ENCODE measurements at regions not wholly inside any gene's neighbourhood (a gene's known extent, or its start where the extent isn't known, plus 50 kb on each side); places are given as distances from the start of the nearest gene placed in this dataset.

DNA sequence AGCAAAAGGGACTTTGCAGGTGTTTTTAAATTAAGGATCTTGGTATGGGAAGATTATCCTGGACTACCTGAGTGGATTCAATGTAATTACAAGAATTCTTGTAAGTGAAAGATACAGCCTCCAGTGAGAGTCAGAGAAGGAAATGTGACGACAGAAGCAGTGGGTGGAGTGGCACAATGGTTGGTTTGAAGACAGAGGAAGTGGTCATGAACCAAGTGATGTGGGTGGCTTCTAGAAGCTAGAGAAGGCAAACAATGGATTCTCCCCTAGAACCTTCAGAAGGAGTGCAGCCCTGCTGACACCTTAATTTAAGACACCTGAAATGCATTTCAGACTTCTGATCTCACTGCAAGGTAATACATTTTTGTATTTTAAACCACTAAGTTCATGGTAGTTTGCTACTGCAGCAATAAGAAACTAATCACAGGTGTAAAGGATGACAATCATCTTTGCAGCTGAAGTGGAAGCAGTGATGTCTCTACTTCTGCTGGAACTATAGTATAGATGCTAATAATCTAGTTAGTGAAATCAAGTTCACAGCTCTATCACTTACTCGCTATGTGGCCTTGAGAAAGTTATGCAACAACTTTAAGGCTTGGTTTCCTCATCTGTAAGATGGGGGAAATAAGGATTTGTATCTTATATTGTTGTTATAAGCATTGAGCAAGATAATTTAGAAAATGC is 403.4 kb upstream of the SUCLG2 start:
- DNase-seq, result no peak

DNA sequence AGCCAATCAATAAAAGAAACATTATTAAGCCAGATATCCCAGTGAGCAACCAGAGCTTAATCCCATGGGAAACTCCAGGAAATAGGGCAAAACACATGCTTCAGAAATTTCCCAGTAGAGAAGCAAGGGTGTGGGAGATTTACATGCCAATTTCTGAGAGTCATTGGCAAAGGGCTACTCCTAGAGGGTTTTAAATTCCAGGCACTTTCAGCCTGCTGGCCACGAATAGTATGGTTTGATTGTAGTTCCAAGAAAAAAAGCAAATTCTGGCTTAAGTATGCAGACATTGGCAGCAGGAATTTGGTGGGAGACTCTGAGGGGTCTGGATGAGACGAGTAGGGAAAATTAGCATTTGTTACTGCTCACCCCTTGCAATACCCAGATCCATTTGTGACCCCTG is 402.1 kb upstream of the SUCLG2 start:
- DNase-seq, result no peak

DNA sequence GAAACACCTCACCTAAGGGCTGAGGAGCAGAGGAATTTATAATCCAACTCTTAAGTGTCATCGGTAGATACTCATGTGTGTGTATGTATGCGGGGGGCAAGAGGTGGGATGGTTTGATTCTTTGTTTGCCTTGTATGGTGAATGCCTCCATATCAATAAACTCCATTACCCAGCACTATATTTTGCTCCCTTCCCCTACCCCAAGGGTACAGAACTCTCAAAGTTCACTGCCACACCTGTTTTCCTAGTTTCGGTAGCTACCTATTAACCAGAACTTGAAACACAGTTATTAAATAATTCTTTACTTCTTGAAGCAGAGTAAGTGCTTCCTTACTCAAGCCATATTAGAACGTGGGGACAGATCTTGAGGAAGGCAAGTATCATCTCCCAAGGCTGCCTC is 400.8 kb upstream of the SUCLG2 start:
- peak in 1 of 2 donors; percentile 8 for DNase-seq

DNA sequence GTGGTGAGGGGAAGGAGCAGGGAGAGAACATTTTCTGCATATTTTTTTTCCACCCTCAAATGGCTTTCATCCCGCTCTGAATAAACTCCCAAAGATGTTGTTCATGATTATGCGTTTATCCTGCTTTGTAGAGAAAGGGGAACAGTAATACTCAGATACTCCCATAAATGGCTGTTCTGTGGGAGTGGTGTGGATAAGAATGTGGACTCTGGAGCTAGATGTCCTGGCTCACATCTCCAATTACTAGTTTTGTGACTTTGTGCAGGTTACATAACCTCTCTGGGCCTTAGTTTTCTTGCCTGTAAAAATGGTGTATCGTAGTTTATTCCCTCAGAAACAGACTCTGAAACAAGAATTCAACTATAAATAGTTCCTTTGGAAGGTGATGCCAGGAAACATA is 395.4 kb upstream of the SUCLG2 start:
- DNase-seq, result no peak

DNA sequence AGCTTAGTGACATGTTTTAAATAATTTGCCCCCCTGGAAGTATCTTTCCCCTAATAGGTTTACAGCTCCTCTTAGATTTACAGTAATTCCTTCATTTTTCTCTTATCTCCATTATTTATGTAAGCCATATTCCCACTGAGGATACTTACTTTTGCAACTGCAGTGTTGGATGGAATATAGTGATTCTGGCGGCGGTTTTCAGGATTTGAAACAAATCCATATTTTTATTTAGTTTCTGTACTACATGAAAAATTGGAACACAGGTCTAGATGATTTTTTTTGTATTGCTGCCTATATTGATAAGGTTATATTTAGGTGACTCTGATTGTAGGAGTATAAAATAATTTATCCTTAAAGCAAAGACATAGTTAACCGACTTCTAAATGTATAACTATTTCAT is 391.6 kb upstream of the SUCLG2 start:
- DNase-seq, result no peak

DNA sequence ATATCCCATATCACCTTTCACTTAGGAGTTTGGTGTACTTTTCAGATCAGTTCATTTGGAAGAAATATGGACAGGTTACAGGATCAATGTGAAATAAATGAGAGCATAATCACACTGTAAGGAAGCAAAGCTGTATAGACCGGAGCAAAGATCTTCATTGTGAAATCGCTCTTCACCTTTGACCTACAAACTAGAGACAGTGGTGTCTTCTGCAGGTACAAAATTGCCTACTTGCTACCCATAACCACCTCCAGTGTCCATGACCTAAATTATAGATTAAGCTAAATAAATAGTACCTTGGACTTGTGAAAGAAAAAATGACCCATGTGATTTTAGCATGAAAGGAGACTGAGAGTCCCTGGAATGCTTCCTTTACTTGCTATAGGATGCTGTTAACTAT is 379.5 kb upstream of the SUCLG2 start:
- DNase-seq, result no peak

DNA sequence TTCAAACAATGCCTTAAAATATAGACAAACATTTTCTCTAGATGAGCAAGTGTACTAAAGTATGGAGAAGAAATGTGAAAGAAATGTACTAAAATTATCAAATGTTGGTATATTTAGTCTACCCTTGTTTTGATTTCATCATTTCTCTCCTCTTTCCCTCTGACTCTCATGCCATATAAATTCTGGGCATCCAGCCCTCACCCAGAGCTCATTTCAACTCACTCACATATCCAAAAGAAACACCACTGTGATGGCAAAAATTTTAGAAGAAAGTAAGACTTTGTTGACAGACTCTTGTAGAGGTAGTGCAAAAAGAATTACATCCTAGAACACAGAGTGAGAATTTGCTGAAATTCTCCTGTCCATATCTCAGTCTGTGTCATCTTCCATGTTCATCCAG is 377.8 kb upstream of the SUCLG2 start:
- no peak for DNase-seq

DNA sequence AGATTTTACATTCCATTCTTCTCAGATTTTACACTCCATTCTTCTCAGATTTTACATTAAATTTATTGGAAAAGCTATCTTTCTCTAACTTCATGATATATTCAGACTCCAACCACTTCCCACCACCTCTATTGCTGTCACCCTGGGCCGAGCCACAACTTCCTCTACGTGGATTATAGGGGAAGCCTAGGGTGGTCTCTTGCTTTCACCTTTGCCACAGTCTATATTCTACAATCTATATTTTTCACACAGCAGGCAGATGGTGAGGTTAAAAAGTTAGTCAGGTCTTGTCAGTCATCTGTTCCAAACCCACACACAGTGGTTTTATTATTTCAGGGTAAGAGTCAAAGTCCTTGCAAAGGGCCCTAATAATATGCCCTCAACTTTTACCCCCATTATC is 370.8 kb upstream of the SUCLG2 start:
- DNase-seq, result no peak

DNA sequence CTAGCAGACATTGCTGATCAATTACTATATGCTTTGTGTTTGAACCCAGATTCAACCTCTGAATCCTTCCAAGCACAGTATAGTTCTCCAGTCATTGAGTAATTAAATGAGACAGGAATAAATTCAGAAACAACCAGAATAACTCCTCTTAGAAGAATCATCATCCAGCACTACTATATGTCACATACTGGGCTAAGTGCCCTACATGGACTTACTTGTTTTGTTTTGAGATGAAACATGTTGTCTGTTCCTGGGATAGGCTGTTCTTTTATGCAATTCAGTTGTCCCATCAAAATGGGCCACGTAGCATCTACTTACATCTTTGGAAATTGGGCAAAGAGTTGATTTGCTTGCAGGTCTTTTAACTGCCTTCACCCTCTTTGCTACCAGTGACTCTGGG is 365.5 kb upstream of the SUCLG2 start:
- DNase-seq, result no peak

- no peak for DNase-seq
These were observed 363.9 kb upstream of the SUCLG2 start for GRCh38 chr3:68018275-68018674.

DNA sequence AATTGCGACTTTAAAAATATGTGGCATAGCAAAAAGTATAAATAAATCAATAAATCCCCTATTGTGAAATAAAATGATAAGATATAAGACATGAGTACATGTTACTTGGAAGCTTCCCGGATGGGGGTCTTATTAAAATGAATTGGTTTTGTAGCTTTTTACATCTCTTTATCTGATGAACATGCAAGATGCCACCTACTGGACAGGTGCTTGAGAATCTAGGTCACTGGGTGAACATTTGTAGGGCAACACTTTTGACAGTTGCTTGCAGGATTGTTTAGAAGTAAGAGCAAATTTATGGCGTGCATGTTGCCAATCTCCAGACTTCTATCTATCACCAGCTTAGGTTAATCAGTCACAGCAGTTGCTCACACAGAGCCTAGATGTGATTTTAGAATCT is 362.7 kb upstream of the SUCLG2 start:
- no peak for DNase-seq

- DNase-seq, result no peak
These were observed 355.5 kb upstream of the SUCLG2 start for GRCh38 chr3:68009900-68010299.

- DNase-seq, result no peak
These were observed 353.3 kb upstream of the SUCLG2 start for GRCh38 chr3:68007621-68008226.

GRCh38 chr3:68006646-68007045 is 352.2 kb upstream of the SUCLG2 start:
- DNase-seq, result no peak

- no peak for DNase-seq
These were observed 349.7 kb upstream of the SUCLG2 start for GRCh38 chr3:68004091-68004490.

- DNase-seq, result no peak
These were observed 343.9 kb upstream of the SUCLG2 start for GRCh38 chr3:67998281-67998680.

DNA sequence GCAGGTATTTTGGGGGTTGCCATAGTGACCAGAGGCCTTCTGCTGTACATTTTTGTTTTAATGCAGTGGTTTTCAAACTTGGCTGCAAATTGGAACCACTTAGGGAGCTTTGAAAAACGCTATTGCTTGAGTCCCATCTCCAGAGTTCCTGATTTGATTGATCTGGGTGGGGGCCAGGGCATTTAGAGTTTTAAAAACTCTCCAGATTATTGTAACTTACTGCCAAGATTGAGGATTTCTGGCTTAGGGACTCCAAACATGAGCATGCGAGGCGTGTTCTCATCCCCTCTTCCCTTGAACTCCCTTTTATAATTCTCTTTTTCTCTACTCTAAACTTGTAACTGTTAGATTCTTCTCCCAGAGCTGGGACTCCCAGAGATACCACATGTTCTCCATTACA is 340.8 kb upstream of the SUCLG2 start:
- DNase-seq, result no peak

DNA sequence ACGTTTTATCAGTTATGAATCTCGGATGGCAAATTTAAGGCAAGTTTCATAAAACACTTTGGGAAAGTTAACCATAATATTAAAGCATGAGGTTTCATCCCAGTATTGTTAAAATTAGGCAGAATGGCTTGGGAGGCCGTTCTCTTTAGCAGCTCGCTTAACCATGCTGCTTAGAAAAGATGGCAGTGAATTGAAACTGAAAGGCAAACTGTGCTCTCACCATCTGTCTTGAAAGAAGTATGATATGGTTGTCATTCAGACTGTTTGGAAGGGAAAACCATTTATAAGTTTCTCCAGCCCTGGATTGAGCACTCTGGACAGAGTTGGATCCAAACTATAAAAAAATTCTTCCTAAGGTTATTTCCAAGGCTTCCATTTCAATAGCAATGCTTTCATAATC is 332.3 kb upstream of the SUCLG2 start:
- no peak for DNase-seq

GRCh38 chr3:67983166-67983565 is 328.8 kb upstream of the SUCLG2 start:
- no peak for DNase-seq

GRCh38 chr3:67981077-67981476 is 326.7 kb upstream of the SUCLG2 start:
- DNase-seq, result no peak

GRCh38 chr3:67979342-67979741 is 324.9 kb upstream of the SUCLG2 start:
- no peak for DNase-seq

- DNase-seq, result no peak
These were observed 323.4 kb upstream of the SUCLG2 start for GRCh38 chr3:67977762-67978161.

GRCh38 chr3:67976663-67977062 is 322.3 kb upstream of the SUCLG2 start:
- DNase-seq, result no peak

DNA sequence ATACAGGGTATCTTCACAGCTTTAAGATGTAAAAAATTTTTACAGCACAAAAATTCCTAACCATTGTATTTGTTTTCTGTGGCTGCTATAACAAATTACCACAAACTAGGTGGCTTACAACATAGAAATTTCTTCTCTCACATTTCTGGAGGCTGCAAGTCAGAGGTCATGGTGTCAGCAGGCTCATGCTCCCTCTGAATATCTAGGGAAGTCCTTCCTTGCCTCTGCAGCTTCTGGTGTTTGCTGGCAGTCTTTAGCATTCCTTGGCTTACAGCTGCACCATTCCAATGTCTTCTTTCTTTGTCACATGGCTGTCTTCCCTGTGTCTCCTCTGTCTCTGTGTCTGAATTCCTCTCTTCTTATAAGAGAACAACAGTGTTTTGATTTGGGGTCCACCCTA is 310.2 kb upstream of the SUCLG2 start:
- no peak for DNase-seq

All from right lung (tissue), 2 donors.